OCI-M2 (cell line): ENCODE measurements at regions not wholly inside any gene's neighbourhood (a gene's known extent, or its start where the extent isn't known, plus 50 kb on each side); places are given as distances from the start of the nearest gene placed in this dataset.
"Not testable (repeated sequence)": the region's sequence is repeated elsewhere in the genome, so short reads cannot be mapped to it uniquely, and the experiment has no call there.

Source experiments
- DNase-seq: peaks from one replicate; lab custom pipeline; 2025; ENCODE audit not compliant: unreplicated experiment; lab: John Stamatoyannopoulos, UW

DNA sequence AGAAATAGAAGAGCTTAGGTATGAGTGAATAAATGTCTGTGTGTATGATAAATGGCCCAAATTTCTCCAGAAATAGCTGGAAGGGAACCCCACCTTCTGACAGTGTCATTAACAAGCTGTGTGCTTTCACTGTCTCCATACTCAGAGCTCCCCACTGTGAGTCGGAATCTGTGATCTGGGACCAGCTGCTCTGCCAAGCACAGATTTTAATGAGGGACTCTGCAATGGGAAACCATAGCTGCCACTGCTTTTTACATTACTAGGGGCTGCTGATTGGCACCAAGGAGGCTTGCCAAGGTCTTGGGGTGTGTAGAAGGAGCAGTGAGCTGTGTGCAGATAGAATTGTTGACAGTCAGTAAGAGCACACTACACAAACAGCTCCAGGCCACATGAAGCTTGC, 244.2 kb upstream of the CCDC196 start:
- no peak for DNase-seq

DNA sequence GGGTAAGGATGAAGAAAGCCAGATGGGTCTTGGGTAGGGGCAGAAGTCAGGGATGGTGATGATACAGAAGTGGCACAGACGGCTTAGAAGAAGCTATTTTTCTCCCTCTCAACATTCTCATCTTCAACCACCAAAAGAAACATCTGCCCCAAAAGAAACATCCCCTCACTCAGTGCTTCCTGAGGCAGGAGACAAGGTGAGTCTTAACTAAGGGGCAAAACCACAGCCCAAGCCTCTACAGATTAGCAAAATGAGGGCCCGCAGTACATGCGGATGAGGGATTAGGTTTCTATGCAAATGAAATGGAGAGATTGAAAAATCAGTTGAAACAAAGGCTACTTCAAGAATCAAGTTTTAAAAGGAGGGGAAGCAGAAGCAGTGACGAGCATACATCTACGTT, 241.3 kb upstream of the CCDC196 start:
- DNase-seq, result no peak

GRCh38 chr14:66247662-66248193, 238.4 kb upstream of the CCDC196 start:
- DNase-seq, result no peak

DNA sequence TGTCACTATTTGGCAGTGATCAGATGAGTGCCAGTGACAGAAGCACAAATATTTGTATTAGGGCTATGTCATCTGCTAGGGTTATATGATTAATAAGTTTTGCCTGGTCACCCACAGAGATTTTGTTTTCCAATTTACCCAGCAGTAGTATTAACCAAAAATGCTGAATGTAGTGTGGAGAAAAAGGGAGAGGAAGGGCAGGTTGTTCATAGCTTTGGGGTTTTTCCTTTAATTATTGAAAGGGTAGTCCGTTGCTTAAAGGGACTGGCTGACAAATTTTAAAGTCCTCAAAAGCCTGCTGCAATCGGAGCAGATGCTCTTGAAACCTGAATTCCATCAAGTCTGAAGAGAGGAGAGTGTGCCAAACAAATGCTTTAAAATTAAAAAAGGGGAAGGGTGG, 237.9 kb upstream of the CCDC196 start:
- DNase-seq, result no peak

GRCh38 chr14:66249544-66249943, 236.6 kb upstream of the CCDC196 start:
- no peak for DNase-seq

GRCh38 chr14:66254038-66254437, 232.1 kb upstream of the CCDC196 start:
- DNase-seq, result no peak

DNA sequence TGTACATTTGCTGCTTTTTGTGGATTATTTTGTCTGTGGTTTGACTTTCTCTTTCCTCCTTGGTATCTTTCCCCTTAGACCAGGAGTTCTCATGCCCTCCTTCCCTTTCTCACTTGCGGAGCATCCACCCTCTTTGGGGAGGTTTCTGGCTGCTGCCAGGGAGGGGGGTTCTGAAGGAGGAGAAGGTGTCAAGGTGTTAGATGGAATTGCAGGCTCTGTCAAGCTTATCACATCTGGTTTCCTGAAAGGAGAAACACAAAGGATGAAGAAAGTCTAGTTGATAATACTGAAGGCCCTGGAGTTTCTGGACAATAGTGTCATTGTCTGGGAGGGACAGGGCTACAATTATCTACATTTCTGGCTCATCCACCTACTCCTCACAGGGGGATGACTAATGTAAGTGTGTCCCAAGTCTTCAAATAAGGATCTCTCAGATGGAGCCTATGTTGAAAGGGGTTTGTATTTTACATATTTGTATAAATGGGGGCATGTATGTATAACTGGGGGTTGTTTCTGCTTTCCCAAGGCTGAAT, 217.3 kb upstream of the CCDC196 start:
- DNase-seq, result no peak

- DNase-seq, result no peak
Observed at GRCh38 chr14:66272221-66272620, 213.9 kb upstream of the CCDC196 start.

DNA sequence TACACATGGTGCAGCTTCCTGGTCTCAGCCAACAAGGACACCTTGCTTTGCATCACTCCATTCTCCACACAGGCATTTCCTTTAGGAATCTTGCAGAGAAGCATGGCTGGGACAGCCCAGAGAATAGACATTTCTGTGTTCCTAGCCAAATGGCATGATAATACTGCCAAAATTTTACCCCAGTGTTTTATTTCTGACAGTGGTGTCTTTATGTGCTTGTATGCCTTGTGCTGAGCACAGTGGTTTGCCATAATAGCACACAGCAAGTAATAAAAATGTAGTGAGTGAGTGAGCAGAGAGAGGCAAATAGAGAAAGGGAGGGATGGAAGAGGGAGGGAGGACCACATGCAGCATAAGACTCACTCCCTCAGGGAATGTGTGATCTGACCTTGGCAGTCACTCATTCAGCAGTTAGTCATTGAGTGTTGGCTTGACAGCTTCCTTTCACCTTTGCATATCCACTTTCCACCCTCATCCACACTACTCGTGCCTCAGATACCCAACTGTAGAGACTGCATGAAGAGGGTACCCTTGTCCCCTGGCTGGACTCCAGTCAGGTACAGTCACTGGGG, 212.8 kb upstream of the CCDC196 start:
- DNase-seq, result no peak

- DNase-seq, result not testable (repeated sequence)
Observed at GRCh38 chr14:66278418-66278817, 207.8 kb upstream of the CCDC196 start.

DNA sequence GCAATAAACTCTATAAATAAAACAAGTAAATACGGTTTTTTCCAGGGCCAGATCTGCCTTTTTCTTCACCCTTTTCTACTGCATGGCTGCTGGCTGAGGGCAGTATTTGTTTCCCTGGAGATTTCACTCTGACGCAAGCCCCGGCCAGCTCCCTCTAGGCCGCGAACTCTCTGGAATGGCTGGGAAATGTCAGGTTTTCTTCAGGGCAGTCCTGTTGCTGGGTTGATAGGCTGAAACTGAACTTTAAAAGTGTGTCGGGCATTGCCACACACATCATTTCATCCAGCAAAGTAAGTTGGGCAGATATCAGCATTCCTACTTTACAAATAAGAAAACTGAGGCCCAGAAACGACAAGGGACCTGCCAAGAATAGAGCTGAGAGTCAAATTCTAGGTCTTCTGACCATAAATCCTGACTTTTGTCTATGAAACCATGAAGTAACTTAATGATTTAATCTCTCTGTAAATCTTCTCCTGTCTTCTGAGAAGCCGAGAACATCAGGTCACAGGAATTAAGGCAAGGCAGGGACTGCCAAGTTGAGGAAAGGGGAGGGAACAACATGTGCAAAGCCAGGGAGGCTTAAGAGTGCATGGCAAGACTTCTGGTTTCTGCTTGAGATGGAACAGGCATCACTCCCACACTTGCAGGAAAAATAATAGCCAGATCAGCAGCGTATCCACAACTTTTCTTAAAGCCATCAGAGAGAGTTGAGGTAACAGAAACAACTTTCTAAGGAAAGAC, 205.0 kb upstream of the CCDC196 start:
- DNase-seq, result no peak

DNA sequence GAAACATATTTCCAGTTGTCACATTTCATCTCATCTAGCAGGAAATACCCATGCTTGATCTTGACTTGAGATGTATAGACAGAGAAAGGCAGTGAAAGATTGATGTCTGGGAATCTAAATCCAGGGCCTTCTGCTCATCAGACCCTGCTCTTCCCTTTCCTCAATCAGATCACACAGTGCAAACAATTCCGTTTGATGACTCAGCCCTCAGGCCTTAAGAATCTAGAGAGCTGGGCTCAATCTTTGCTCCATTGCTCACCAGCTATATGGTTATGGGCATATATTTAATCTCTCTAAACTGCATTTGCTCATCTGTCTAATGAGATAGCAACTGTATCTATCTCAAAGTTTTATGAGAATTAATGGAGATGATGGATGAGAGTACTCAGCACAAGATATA, 201.8 kb upstream of the CCDC196 start:
- DNase-seq, result no peak

- DNase-seq, result no peak
Observed at GRCh38 chr14:66288511-66288910, 197.7 kb upstream of the CCDC196 start.

DNA sequence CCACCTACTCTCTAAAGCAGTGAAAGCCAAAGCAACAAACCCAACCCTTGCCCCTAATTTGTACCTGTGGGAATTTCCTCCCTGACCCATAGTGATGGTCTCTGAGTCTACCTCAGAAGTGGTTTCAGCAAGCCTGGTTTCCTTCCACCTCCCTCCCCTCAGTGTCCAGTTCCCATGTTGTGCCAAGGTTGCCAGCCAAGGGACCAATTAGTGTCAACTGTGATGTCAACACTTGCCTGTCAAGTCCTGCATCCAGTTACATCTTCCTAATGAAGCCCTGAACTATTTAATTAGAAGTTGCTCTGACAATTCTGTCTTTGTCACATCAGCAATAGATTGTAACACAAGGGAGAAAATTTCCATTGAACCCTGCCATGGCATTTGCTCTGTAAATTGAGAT, 194.4 kb upstream of the CCDC196 start:
- no peak for DNase-seq

- no peak for DNase-seq
Observed at GRCh38 chr14:66293533-66294105, 192.6 kb upstream of the CCDC196 start.

DNA sequence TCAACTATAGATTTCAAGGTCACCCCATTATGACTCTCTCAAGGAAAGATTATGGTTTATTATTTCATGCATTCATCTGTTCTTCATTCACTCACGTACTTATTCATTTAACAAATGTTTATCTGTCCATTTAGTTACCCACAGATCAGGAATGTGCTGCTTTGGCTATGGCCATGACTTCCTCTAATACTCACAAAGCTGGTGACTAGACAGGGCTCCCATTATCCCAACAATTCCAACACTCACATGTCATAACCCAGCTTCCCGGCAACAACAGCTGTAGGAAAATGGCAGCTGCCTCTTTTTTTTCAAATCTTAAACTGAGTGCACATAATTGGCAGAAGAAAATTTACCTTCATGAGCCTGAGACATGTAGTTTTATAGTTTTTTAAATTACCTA, 190.8 kb upstream of the CCDC196 start:
- DNase-seq, result no peak

- no peak for DNase-seq
Observed at GRCh38 chr14:66300886-66301285, 185.3 kb upstream of the CCDC196 start.

DNA sequence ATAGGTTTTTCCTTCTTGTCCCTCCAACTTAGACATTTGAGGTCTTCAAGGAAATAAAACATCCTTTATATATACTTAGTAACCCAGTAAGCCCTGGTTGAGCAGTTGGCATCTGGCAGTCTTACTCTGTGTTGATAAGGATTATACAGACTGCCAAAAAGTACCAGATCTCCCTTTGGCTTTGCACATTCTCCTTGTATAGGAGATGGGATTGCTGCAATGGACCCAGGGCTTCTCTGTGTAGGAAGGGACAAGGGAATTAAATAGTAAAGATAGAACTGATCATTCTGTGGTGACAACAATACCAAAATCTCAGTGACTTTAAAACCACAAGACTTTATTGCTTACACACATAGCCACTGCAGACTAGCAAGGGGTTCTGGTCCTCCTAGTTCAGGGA, 180.1 kb upstream of the CCDC196 start:
- DNase-seq, result no peak

DNA sequence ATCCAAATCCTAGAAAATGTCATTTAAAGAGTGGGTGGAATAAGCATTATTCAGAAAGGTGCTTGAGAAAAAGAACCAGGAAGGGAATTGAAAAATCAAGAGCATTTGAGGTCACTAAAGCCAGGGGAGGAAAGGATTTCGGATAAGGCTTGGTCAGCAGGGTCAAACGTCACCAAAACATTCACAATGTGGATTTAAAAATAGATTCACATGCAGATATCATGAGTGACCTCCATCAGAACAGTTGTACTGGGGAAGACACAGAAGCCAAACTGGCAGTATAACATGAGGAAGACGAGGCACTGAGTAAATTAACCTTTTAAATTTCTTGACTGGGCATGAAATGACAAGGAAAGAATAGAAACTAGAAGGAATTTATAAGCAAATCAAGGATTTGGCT, 175.1 kb upstream of the CCDC196 start:
- DNase-seq, result no peak

DNA sequence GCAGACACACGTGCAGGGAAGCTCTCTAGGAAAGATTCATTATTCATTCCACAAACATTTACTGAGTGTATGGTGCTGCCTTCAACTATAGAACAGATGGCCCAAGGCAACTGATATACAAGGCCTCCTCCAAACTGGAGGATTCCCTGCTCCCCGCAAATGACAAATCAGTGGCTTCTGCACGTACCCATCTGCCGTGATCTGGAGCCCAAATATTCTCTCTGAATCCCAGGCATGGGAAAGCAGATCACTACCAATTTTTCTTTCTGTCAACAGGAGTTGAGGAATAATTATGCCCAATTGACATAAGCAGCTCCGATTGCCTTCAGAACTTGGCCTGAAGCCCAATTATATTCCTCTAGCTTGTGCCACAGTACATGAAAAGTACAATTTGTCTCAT, 174.2 kb upstream of the CCDC196 start:
- DNase-seq, result no peak

DNA sequence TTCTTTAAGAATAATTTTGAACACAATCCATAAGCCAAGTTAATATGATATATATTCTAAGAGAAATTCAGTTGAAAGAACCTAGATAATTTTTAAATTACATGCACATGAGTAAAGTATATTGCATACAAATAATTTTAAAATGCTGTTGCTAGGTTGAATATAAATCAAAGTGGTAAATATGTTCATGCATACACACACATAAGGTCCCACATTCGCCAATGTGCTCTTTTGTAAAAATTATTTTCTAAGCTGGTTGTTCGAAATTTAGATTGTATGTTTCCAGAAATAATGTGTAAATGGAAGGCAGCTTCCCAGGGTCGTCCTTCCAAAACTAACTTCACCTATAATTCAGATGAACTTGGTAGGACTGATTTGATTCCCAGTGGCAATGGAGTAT, 173.7 kb upstream of the CCDC196 start:
- DNase-seq, result no peak

GRCh38 chr14:66315098-66315497, 171.1 kb upstream of the CCDC196 start:
- DNase-seq, result no peak
